Loucy (cell line): ENCODE measurements at regions not wholly inside any gene's neighbourhood (a gene's known extent, or its start where the extent isn't known, plus 50 kb on each side); places are given as distances from the start of the nearest gene placed in this dataset.
"Not testable (repeated sequence)": the region's sequence is repeated elsewhere in the genome, so short reads cannot be mapped to it uniquely, and the experiment has no call there.

ENCODE experiments used
- H2AFZ ChIP-seq: fragments of 200-600 bp; sonication (generic); 2 replicates; pipeline ENCODE4 v1.6.0; 2016; ENCODE audit warnings: antibody characterized with exemption, mild to moderate bottlenecking, low read length, moderate library complexity
- H3F3A ChIP-seq: fragments of 200-600 bp; 2 replicates; pipeline ENCODE4 v1.6.0; 2016; ENCODE audit warnings: antibody characterized with exemption, low read depth, mild to moderate bottlenecking
- H3K27me3 ChIP-seq: fragments of 200-600 bp; sonication (generic); 2 replicates; pipeline ENCODE4 v1.6.1; 2014; ENCODE audit warnings: low read length, mild to moderate bottlenecking; ENCODE audit not compliant: insufficient read depth, poor library complexity, severe bottlenecking
- H3K36me3 ChIP-seq: fragments of 200-600 bp; sonication (generic); 2 replicates; pipeline ENCODE4 v1.6.1; 2016; ENCODE audit warnings: low read length; ENCODE audit not compliant: insufficient read depth
- H3K4me1 ChIP-seq: fragments of 200-600 bp; sonication (generic); 2 replicates; pipeline ENCODE4 v1.5.1; 2014; ENCODE audit warnings: low read length, mild to moderate bottlenecking; ENCODE audit not compliant: insufficient read depth, poor library complexity, severe bottlenecking
- H3K4me2 ChIP-seq: fragments of 200-600 bp; sonication (generic); 2 replicates; pipeline ENCODE4 v1.6.0; 2014; ENCODE audit warnings: antibody characterized with exemption, low read length, low read depth, mild to moderate bottlenecking; ENCODE audit not compliant: poor library complexity, severe bottlenecking
- H3K4me3 ChIP-seq: fragments of 200-600 bp; sonication (generic); 2 replicates; pipeline ENCODE4 v1.5.1; 2014; ENCODE audit warnings: low read length, mild to moderate bottlenecking, mixed read lengths; ENCODE audit not compliant: poor library complexity, severe bottlenecking
- H3K79me2 ChIP-seq: fragments of 200-600 bp; sonication (generic); 2 replicates; pipeline ENCODE4 v1.6.1; 2014; ENCODE audit warnings: low read length; ENCODE audit not compliant: insufficient read depth
- H3K9ac ChIP-seq: fragments of 200-600 bp; sonication (generic); 2 replicates; pipeline ENCODE4 v1.6.0; 2014; ENCODE audit warnings: mild to moderate bottlenecking, low read depth, low read length, moderate library complexity; ENCODE audit not compliant: poor library complexity, severe bottlenecking
- H3K9me2 ChIP-seq: fragments of 200-600 bp; sonication (generic); replicated peaks from 2 replicates; pipeline ENCODE4 v1.6.1; 2016; ENCODE audit warnings: low read depth, low read length, mixed read lengths
- H3K9me3 ChIP-seq: fragments of 200-600 bp; sonication (generic); 2 replicates; pipeline ENCODE4 v1.6.1; 2014; ENCODE audit warnings: mild to moderate bottlenecking, antibody characterized with exemption, low read length, low read depth; ENCODE audit not compliant: insufficient read depth
- H4K20me1 ChIP-seq: fragments of 200-600 bp; sonication (generic); 2 replicates; pipeline ENCODE4 v1.6.0; 2014; ENCODE audit warnings: antibody characterized with exemption, low read length, mild to moderate bottlenecking; ENCODE audit not compliant: insufficient read depth, poor library complexity, severe bottlenecking

DNA sequence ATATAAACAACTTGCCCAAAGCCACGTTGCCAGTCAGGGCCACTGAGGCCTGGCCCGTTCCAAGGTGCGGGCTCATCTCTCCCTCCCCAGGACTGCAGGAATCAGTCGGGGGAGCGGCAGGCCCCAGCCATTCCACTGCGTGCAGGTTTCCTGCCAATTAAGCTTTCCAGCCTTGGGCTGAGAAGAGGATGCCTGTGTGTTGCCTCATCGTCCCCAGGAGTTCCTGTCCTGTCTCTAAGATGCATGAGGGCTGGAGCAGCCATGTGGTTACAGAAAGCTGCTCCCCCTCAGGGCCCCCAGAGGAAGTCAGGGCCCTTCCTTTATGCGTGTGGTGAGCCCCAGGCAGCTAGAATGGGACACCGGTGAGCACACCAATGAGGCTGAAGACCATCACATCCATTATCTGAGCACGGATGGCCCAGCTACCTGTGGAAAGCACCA lies 57.7 kb upstream of the METTL9 start:
- not testable (repeated sequence) for H4K20me1 ChIP-seq, H3K27me3 ChIP-seq, H3K9ac ChIP-seq, H3F3A ChIP-seq, H3K9me3 ChIP-seq, H3K36me3 ChIP-seq, H3K79me2 ChIP-seq, H3K9me2 ChIP-seq, H2AFZ ChIP-seq
- Histone ChIP-seq H3K4me1 (peaks cover 23% of the 10 kb centered on the region), H3K4me3 (peak overlapping the region; percentile 37), H3K4me2 (peak overlapping the region; percentile 66)

DNA sequence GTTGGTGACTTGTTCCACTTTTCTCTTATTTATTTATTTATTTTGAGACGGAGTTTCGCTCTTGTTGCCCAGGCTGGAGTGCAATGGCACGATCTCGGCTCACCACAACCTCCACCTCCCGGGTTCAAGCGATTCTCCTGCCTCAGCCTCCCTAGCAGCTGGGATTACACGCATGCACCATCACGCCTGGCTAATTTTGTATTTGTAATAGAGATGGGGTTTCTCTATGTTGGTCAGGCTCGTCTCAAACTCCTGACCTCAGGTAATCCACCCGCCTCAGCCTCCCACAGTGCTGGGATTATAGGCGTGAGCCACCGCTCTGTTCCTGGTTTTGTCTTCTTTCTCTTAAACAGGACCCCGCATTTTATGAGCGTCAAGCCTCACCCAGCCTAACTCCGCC lies 57.3 kb upstream of the METTL9 start:
- not testable (repeated sequence) for H3K27me3 ChIP-seq, H3K79me2 ChIP-seq, H3K36me3 ChIP-seq, H4K20me1 ChIP-seq, H3K4me2 ChIP-seq, H2AFZ ChIP-seq, H3K9me2 ChIP-seq, H3K4me3 ChIP-seq, H3K9me3 ChIP-seq, H3K9ac ChIP-seq, H3F3A ChIP-seq
- peaks cover 23% of the 10 kb centered on the region for H3K4me1 ChIP-seq

DNA sequence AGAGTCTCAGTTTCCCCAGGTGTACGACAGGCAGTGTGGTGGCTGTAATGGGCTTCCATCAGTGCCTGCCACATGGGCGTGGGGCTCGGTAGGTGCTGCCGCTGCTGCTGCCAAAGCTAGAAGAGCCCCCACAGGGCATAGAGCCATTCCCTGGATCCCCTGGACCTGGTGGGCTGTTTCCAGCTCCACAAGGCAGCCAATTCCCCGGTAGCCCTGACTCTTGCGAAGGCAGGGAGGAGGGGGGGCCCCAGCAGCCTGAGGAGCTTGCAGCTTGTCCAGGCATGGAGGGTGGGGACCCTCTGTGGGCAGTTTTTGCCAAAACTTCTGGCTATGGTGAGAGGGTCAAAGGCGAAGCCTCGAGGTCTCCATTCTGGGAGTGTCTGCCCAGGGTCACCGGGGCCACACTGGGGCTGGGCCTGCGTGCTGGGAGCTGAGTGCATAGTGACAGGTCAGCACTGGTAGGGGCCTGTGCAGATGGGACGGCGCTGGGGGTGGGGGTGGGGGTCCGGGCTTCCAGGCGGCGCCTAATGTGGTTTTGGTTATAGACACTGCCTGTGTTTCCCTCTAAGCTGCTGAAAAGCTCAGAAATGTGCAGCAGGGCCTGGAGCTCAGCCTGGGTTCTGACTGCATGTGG lies 56.8 kb upstream of the METTL9 start:
- not testable (repeated sequence) for H3K9me3 ChIP-seq, H3K4me3 ChIP-seq, H3F3A ChIP-seq, H3K4me2 ChIP-seq, H4K20me1 ChIP-seq, H3K79me2 ChIP-seq, H3K27me3 ChIP-seq, H3K9me2 ChIP-seq, H2AFZ ChIP-seq, H3K36me3 ChIP-seq, H3K9ac ChIP-seq
- peaks cover 23% of the 10 kb centered on the region for H3K4me1 ChIP-seq

DNA sequence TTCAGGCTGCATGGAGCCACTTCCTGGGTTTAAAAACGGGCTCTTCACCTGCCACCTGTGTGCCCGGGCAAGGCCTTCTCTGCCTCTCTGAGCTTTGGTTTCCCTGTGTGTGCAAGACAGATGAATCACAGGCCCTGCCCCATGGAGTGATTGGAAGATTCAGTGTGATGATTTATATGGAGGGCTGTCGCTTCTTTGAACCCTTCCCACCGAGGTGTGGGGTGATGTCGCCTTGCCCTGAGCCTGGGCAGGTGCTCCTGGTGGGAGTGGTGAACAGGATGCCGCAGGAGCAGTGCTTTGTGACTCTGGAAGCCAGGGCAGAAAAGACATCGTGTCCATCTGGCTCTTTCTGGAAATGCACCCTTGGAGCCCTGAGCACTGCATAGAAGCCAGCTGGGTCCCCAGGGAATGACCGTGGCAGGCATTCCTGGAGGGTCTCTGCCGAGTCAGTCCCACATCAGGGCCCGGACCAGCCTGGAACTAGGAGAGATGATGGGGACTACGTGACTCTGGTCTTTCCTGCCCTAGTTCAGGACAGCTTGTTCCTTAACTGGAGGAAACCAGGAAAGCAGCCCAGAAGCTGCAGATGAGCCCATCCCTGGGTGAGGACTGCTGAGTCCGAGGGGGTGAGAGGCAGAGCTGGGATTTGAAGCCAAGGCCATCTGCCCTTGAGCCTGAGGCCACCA lies 56.1 kb upstream of the METTL9 start:
- not testable (repeated sequence) for H3K4me2 ChIP-seq

DNA sequence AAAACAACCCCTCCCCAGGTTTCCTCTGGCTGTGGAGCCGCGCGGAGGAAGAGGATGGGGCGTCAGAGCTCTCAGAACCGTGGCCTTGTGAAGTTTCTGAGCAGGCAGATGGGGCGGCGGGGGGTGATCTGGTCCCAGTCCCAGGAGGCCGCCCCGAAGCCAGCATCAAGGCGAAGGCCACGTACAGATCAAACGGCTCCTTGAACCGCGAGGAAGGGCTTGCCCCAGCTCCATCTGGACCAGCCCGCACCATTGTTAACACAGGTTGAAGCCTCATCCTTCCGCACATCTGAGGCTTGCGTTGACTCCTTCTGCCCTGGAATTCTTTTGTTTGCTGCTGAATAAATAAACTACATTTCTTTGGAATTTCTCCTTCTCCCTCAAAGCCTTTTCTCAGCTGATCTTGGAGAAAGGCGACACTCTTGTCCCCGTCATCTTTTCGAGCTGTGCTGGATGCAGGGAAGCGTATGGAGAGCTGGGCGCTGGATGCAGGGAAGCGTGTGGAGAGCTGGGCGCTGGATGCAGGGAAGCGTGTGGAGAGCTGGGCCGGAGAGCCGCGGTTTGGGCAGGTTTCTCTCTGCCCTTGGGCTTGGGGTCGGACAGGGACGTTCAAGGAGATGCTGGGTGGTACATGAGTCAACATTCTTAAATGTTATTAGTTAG lies 53.6 kb upstream of the METTL9 start:
- not testable (repeated sequence) for H3K4me2 ChIP-seq, H3F3A ChIP-seq, H3K4me3 ChIP-seq, H3K9me2 ChIP-seq, H3K9me3 ChIP-seq, H3K27me3 ChIP-seq, H4K20me1 ChIP-seq, H2AFZ ChIP-seq, H3K9ac ChIP-seq, H3K79me2 ChIP-seq, H3K36me3 ChIP-seq
- H3K4me1 ChIP-seq = peaks cover 15% of the 10 kb centered on the region

More for the DNA sequence above, 56.1 kb upstream of the METTL9 start:
- not testable (repeated sequence) for H3K36me3 ChIP-seq, H2AFZ ChIP-seq, H3K79me2 ChIP-seq, H3K9me3 ChIP-seq, H3K27me3 ChIP-seq, H3K9ac ChIP-seq, H3K4me3 ChIP-seq, H3F3A ChIP-seq, H3K9me2 ChIP-seq, H4K20me1 ChIP-seq
- H3K4me1 ChIP-seq = peaks cover 23% of the 10 kb centered on the region

DNA sequence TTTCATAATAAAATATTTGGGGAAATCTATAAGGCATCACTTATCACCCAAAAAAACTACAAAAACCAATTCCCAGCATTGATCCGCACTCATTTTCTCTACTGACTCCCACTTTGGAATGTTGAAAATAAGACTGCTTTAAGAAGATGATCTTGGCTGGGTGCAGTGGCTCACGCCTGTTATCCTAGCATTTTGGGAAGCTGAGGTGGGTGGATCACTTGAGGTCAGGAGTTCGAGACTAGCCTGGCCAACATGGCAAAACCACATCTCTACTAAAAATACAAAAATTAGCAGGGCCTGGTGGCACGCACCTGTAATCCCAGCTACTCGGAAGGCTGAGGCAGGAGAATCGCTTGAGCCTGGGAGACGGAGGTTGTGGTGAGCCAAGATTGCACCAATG lies 50.0 kb upstream of the METTL9 start:
- H3K4me1 ChIP-seq, H3K9me2 ChIP-seq, H2AFZ ChIP-seq, H3K36me3 ChIP-seq, H3K27me3 ChIP-seq, H3K79me2 ChIP-seq, H3F3A ChIP-seq, H3K4me2 ChIP-seq, H4K20me1 ChIP-seq, H3K9me3 ChIP-seq, H3K9ac ChIP-seq, H3K4me3 ChIP-seq: not testable (repeated sequence)
